Peyer's patch (tissue), 4 donors: ENCODE measurements at regions not wholly inside any gene's neighbourhood (a gene's known extent, or its start where the extent isn't known, plus 50 kb on each side); places are given as distances from the start of the nearest gene placed in this dataset.
A peak's percentile ranks its signal among the peaks of the same experiment; 100 is the strongest.

Experiments used
- DNase-seq, 3 donors: peaks; one replicate each; pipeline ENCODE4 v3.0.0-alpha.2; 2017 to 2019
- H3K27ac ChIP-seq, 4 donors: fragments of 200-600 bp; sonication (generic); one replicate each; pipeline ENCODE4 v1.5.1; 2016 to 2019
- H3K27me3 ChIP-seq, 2 donors: fragments of 200-600 bp; sonication (generic); one replicate each; pipeline ENCODE4 v1.5.1; 2019
- H3K36me3 ChIP-seq, 3 donors: fragments of 200-600 bp; sonication (generic); one replicate each; pipeline ENCODE4 v1.5.1; 2016 to 2019
- H3K4me1 ChIP-seq, 4 donors: fragments of 200-600 bp; sonication (generic); one replicate each; pipeline ENCODE4 v1.5.1; 2016 to 2019
- H3K4me3 ChIP-seq, 4 donors: fragments of 200-600 bp; sonication (generic); 1 replicate in 3 of 4; 2 replicates in 1 of 4; pipeline ENCODE4 v1.5.1; 2016 to 2019; ENCODE audit warnings: mild to moderate bottlenecking in 1 of 4
- H3K9me3 ChIP-seq, 4 donors: fragments of 200-600 bp; sonication (generic); one replicate each; pipeline ENCODE4 v1.5.1; 2016 to 2019; ENCODE audit warnings: mild to moderate bottlenecking in 1 of 4
- CTCF ChIP-seq, 6 experiments: fragments of 450-650 bp in 4 of 6; fragments of 200-600 bp in 2 of 6; sonication (generic) in 1 of 6; IDR thresholded peaks; one replicate each; pipeline ENCODE4 v1.5.1; 2017 to 2019; ENCODE audit warnings: antibody characterized with exemption in 6 of 6, mild to moderate bottlenecking in 3 of 6, moderate library complexity in 1 of 6
- POLR2A ChIP-seq, 2 donors: fragments of 450-650 bp; IDR thresholded peaks; one replicate each; pipeline ENCODE4 v1.5.1; 2017; ENCODE audit warnings: antibody characterized with exemption in 2 of 2, mild to moderate bottlenecking in 2 of 2, moderate library complexity in 2 of 2

- Histone ChIP-seq H3K9me3 (no peaks in the 10 kb centered on the region), H3K36me3 (no peaks in the 10 kb centered on the region), H3K4me1 (no peaks in the 10 kb centered on the region), H3K4me3 (no peak overlapping the region), H3K27me3 (no peaks in the 10 kb centered on the region), H3K27ac (no peak overlapping the region)
- no peak for DNase-seq
- TF ChIP-seq CTCF (IDR thresholded peaks at IDR 0.05) (no peak), POLR2A (IDR thresholded peaks at IDR 0.05) (no peak)
These were observed 68.9 kb upstream of the PCSK6 start for GRCh38 chr15:101558221-101558941.

- H3K9me3 ChIP-seq: no peaks in the 10 kb centered on the region
- H3K27me3 ChIP-seq: no peaks in the 10 kb centered on the region
- no peak overlapping the region for H3K4me3 ChIP-seq
- TF ChIP-seq CTCF (IDR thresholded peaks at IDR 0.05): no peak
- TF ChIP-seq POLR2A (IDR thresholded peaks at IDR 0.05): no peak
- H3K36me3 ChIP-seq: no peaks in the 10 kb centered on the region
- H3K27ac ChIP-seq: no peak overlapping the region
- no peak for DNase-seq
- no peaks in the 10 kb centered on the region for H3K4me1 ChIP-seq
These were observed 66.8 kb upstream of the PCSK6 start for GRCh38 chr15:101556273-101556672.

- H3K4me3 ChIP-seq: no peak overlapping the region
- no peaks in the 10 kb centered on the region for H3K36me3 ChIP-seq
- no peak for DNase-seq
- TF ChIP-seq POLR2A (IDR thresholded peaks at IDR 0.05) (no peak), CTCF (IDR thresholded peaks at IDR 0.05) (no peak)
- no peaks in the 10 kb centered on the region for H3K4me1 ChIP-seq
- H3K27ac ChIP-seq: peak overlapping the region in 1 of 4 donors; percentile 65
- H3K9me3 ChIP-seq: no peaks in the 10 kb centered on the region
- no peaks in the 10 kb centered on the region for H3K27me3 ChIP-seq
These were observed 64.8 kb upstream of the PCSK6 start for GRCh38 chr15:101554115-101554915.

- no peaks in the 10 kb centered on the region for H3K27me3 ChIP-seq
- no peak overlapping the region for H3K27ac ChIP-seq
- H3K36me3 ChIP-seq: no peaks in the 10 kb centered on the region
- H3K9me3 ChIP-seq: no peaks in the 10 kb centered on the region
- H3K4me1 ChIP-seq: no peaks in the 10 kb centered on the region
- DNase-seq: no peak
- no peak overlapping the region for H3K4me3 ChIP-seq
- TF ChIP-seq POLR2A (IDR thresholded peaks at IDR 0.05) (no peak), CTCF (IDR thresholded peaks at IDR 0.05) (no peak)
These were observed 62.4 kb upstream of the PCSK6 start for GRCh38 chr15:101551696-101552591.

- TF ChIP-seq POLR2A (IDR thresholded peaks at IDR 0.05) (no peak), CTCF (IDR thresholded peaks at IDR 0.05) (no peak)
- no peaks in the 10 kb centered on the region for H3K9me3 ChIP-seq
These were observed 60.6 kb upstream of the PCSK6 start for GRCh38 chr15:101550124-101550523.

More at GRCh38 chr15:101550124-101550523, 60.6 kb upstream of the PCSK6 start:
- no peaks in the 10 kb centered on the region for H3K4me1 ChIP-seq
- no peak overlapping the region for H3K27ac ChIP-seq
- no peak for DNase-seq
- no peaks in the 10 kb centered on the region for H3K36me3 ChIP-seq
- H3K27me3 ChIP-seq: no peaks in the 10 kb centered on the region
- H3K4me3 ChIP-seq: no peak overlapping the region
